Natural killer cell treated with Interleukin-12 subunit alpha and Interleukin-12 subunit beta and Interleukin-15 and Interleukin-18, amount 100 ng/mL, for 72 hours (primary cell): ENCODE measurements at regions not wholly inside any gene's neighbourhood (a gene's known extent, or its start where the extent isn't known, plus 50 kb on each side); places are given as distances from the start of the nearest gene placed in this dataset.

Experiments
- ATAC-seq, 2 donors: fragments of 150-1000 bp; cut with Tn5 transposase in 1 of 2; sonication (Bioruptor Pico), chemical (Tn5 transposase) in 1 of 2; 2 replicates each; pipeline ENCODE4 v1.10.0; 2021
- DNase-seq: peaks from one replicate; pipeline ENCODE4 v3.0.0; 2022; ENCODE audit warnings: low spot score
- H3K27ac Mint-ChIP-seq, 2 donors: 1 replicate in 1 of 2; 2 replicates in 1 of 2; pipeline ENCODE4 v1.8.0; 2022; ENCODE audit warnings: mixed read lengths in 2 of 2, mild to moderate bottlenecking in 1 of 2, moderate library complexity in 1 of 2
- H3K27me3 Mint-ChIP-seq, 2 donors: 1 replicate in 1 of 2; 2 replicates in 1 of 2; pipeline ENCODE4 v1.8.0; 2022; ENCODE audit warnings: mixed read lengths in 2 of 2
- H3K36me3 Mint-ChIP-seq: one replicate; pipeline ENCODE4 v1.8.0; 2022; ENCODE audit warnings: mixed read lengths
- H3K4me1 Mint-ChIP-seq, 2 donors: 1 replicate in 1 of 2; 2 replicates in 1 of 2; pipeline ENCODE4 v1.8.0; 2022; ENCODE audit warnings: low read depth in 2 of 2, mixed read lengths in 2 of 2, mild to moderate bottlenecking in 1 of 2
- H3K4me3 Mint-ChIP-seq: one replicate; pipeline ENCODE4 v1.8.0; 2022; ENCODE audit warnings: mixed read lengths
- H3K9me3 Mint-ChIP-seq: 2 replicates; pipeline ENCODE4 v1.8.0; 2022; ENCODE audit warnings: mixed read lengths

GRCh38 chr3:151581035-151581434, 120.2 kb upstream of the IGSF10 start:
- H3K4me1 Mint-ChIP-seq, result no peaks in the 10 kb centered on the region

GRCh38 chr3:151580591-151580990, 119.7 kb upstream of the IGSF10 start:
- Mint-ChIP-seq H3K4me1 (no peaks in the 10 kb centered on the region), H3K27ac (no peak overlapping the region), H3K4me3 (no peak overlapping the region), H3K36me3 (no peaks in the 10 kb centered on the region), H3K27me3 (peaks cover 3 to 7% of the 10 kb centered on the region in 2 donors), H3K9me3 (no peaks in the 10 kb centered on the region)
- ATAC-seq (no peak), DNase-seq (no peak)

More at GRCh38 chr3:151581035-151581434, 120.2 kb upstream of the IGSF10 start:
- no peak overlapping the region for H3K27ac Mint-ChIP-seq
- peaks cover 3 to 7% of the 10 kb centered on the region in 2 donors for H3K27me3 Mint-ChIP-seq
- no peaks in the 10 kb centered on the region for H3K36me3 Mint-ChIP-seq
- no peak for ATAC-seq
- no peak for DNase-seq
- H3K4me3 Mint-ChIP-seq, result no peak overlapping the region
- no peaks in the 10 kb centered on the region for H3K9me3 Mint-ChIP-seq

GRCh38 chr3:151579571-151580270, 118.9 kb upstream of the IGSF10 start:
- Mint-ChIP-seq H3K27me3 (peaks cover 3 to 7% of the 10 kb centered on the region in 2 donors), H3K36me3 (no peaks in the 10 kb centered on the region), H3K27ac (no peak overlapping the region), H3K4me3 (no peak overlapping the region), H3K4me1 (no peaks in the 10 kb centered on the region), H3K9me3 (no peaks in the 10 kb centered on the region)
- DNase-seq (no peak), ATAC-seq (no peak)

GRCh38 chr3:151578495-151578894, 117.6 kb upstream of the IGSF10 start:
- Mint-ChIP-seq H3K4me3 (no peak overlapping the region), H3K27me3 (peaks cover 7 to 18% of the 10 kb centered on the region in 2 donors), H3K9me3 (no peaks in the 10 kb centered on the region), H3K36me3 (no peaks in the 10 kb centered on the region), H3K27ac (no peak overlapping the region), H3K4me1 (no peaks in the 10 kb centered on the region)
- no peak for ATAC-seq
- DNase-seq, result no peak

GRCh38 chr3:151576511-151577137, 115.8 kb upstream of the IGSF10 start:
- no peaks in the 10 kb centered on the region for H3K4me1 Mint-ChIP-seq
- H3K4me3 Mint-ChIP-seq, result no peak overlapping the region
- ATAC-seq, result no peak
- no peak for DNase-seq
- H3K27me3 Mint-ChIP-seq, result peaks cover 13 to 31% of the 10 kb centered on the region in 2 donors
- no peaks in the 10 kb centered on the region for H3K9me3 Mint-ChIP-seq
- H3K27ac Mint-ChIP-seq, result no peak overlapping the region
- no peaks in the 10 kb centered on the region for H3K36me3 Mint-ChIP-seq

GRCh38 chr3:151568184-151568583, 107.3 kb upstream of the IGSF10 start:
- no peaks in the 10 kb centered on the region for H3K9me3 Mint-ChIP-seq
- H3K27ac Mint-ChIP-seq, result no peak overlapping the region
- H3K36me3 Mint-ChIP-seq, result no peaks in the 10 kb centered on the region
- ATAC-seq, result no peak
- no peak for DNase-seq
- peaks cover 8 to 10% of the 10 kb centered on the region in 2 donors for H3K27me3 Mint-ChIP-seq
- no peaks in the 10 kb centered on the region for H3K4me1 Mint-ChIP-seq
- no peak overlapping the region for H3K4me3 Mint-ChIP-seq

- no peaks in the 10 kb centered on the region for H3K4me1 Mint-ChIP-seq
- H3K36me3 Mint-ChIP-seq, result no peaks in the 10 kb centered on the region
- H3K4me3 Mint-ChIP-seq, result no peak overlapping the region
- ATAC-seq (peak in 1 of 2 donors; percentile 61), DNase-seq (no peak)
- no peaks in the 10 kb centered on the region for H3K9me3 Mint-ChIP-seq
- H3K27ac Mint-ChIP-seq, result no peak overlapping the region
- H3K27me3 Mint-ChIP-seq, result peaks cover 3 to 5% of the 10 kb centered on the region in 2 donors
Measured at GRCh38 chr3:151567477-151567876, 106.6 kb upstream of the IGSF10 start.

GRCh38 chr3:151564261-151564660, 103.4 kb upstream of the IGSF10 start:
- Mint-ChIP-seq H3K4me3 (no peak overlapping the region), H3K36me3 (no peaks in the 10 kb centered on the region), H3K9me3 (no peaks in the 10 kb centered on the region), H3K4me1 (no peaks in the 10 kb centered on the region), H3K27me3 (peaks cover 3 to 6% of the 10 kb centered on the region in 2 donors), H3K27ac (no peak overlapping the region)
- DNase-seq, result no peak
- no peak for ATAC-seq

- H3K9me3 Mint-ChIP-seq, result no peaks in the 10 kb centered on the region
- ATAC-seq, result no peak
- H3K4me3 Mint-ChIP-seq, result no peak overlapping the region
- no peaks in the 10 kb centered on the region for H3K4me1 Mint-ChIP-seq
- peaks cover 3 to 6% of the 10 kb centered on the region in 2 donors for H3K27me3 Mint-ChIP-seq
- H3K36me3 Mint-ChIP-seq, result no peaks in the 10 kb centered on the region
- no peak overlapping the region for H3K27ac Mint-ChIP-seq
- no peak for DNase-seq
Measured at GRCh38 chr3:151563305-151563704, 102.4 kb upstream of the IGSF10 start.

- H3K27ac Mint-ChIP-seq, result no peak overlapping the region
- no peak overlapping the region for H3K4me3 Mint-ChIP-seq
- H3K9me3 Mint-ChIP-seq, result no peaks in the 10 kb centered on the region
- H3K36me3 Mint-ChIP-seq, result no peaks in the 10 kb centered on the region
- no peaks in the 10 kb centered on the region for H3K4me1 Mint-ChIP-seq
- ATAC-seq (no peak), DNase-seq (no peak)
- peaks cover 3 to 6% of the 10 kb centered on the region in 2 donors for H3K27me3 Mint-ChIP-seq
Measured at GRCh38 chr3:151562891-151563290, 102.0 kb upstream of the IGSF10 start.

- H3K4me1 Mint-ChIP-seq, result no peaks in the 10 kb centered on the region
- peaks cover 3 to 8% of the 10 kb centered on the region in 2 donors for H3K27me3 Mint-ChIP-seq
- no peak overlapping the region for H3K4me3 Mint-ChIP-seq
- no peaks in the 10 kb centered on the region for H3K9me3 Mint-ChIP-seq
- H3K36me3 Mint-ChIP-seq, result no peaks in the 10 kb centered on the region
- DNase-seq, result no peak
- no peak overlapping the region for H3K27ac Mint-ChIP-seq
- ATAC-seq, result no peak
Measured at GRCh38 chr3:151561878-151562277, 101.0 kb upstream of the IGSF10 start.

- Mint-ChIP-seq H3K36me3 (no peaks in the 10 kb centered on the region), H3K9me3 (no peaks in the 10 kb centered on the region), H3K4me1 (no peaks in the 10 kb centered on the region), H3K4me3 (no peak overlapping the region), H3K27ac (no peak overlapping the region), H3K27me3 (peaks cover 9 to 17% of the 10 kb centered on the region in 2 donors)
- no peak for ATAC-seq
- DNase-seq, result no peak
Measured at GRCh38 chr3:151560738-151561137, 99.9 kb upstream of the IGSF10 start.

GRCh38 chr3:151559736-151560135, 98.9 kb upstream of the IGSF10 start:
- Mint-ChIP-seq H3K9me3 (no peaks in the 10 kb centered on the region), H3K36me3 (no peaks in the 10 kb centered on the region), H3K27me3 (peaks cover 9 to 17% of the 10 kb centered on the region in 2 donors), H3K4me3 (no peak overlapping the region), H3K4me1 (no peaks in the 10 kb centered on the region), H3K27ac (no peak overlapping the region)
- ATAC-seq (no peak), DNase-seq (no peak)

- no peak overlapping the region for H3K27ac Mint-ChIP-seq
- H3K36me3 Mint-ChIP-seq, result no peaks in the 10 kb centered on the region
- no peak for ATAC-seq
Measured at GRCh38 chr3:151558661-151559060, 97.8 kb upstream of the IGSF10 start.

More at GRCh38 chr3:151558661-151559060, 97.8 kb upstream of the IGSF10 start:
- H3K4me1 Mint-ChIP-seq, result no peaks in the 10 kb centered on the region
- H3K4me3 Mint-ChIP-seq, result no peak overlapping the region
- H3K27me3 Mint-ChIP-seq, result peaks cover 6 to 17% of the 10 kb centered on the region in 2 donors
- no peak for DNase-seq
- no peaks in the 10 kb centered on the region for H3K9me3 Mint-ChIP-seq
